Activated B cell treated with CpG ODN at 0.5 μM for 24 hours (primary cell): ENCODE measurements at regions not wholly inside any gene's neighbourhood (a gene's known extent, or its start where the extent isn't known, plus 50 kb on each side); places are given as distances from the start of the nearest gene placed in this dataset.
"Not testable (repeated sequence)": the region's sequence is repeated elsewhere in the genome, so short reads cannot be mapped to it uniquely, and the experiment has no call there.

Source experiments
- ATAC-seq: fragments of 200-7000 bp; cut with Tn5 transposase; one replicate; pipeline ENCODE4 v1.10.0; 2021; ENCODE audit warnings: low read depth, mild to moderate bottlenecking, moderate library complexity
- CTCF ChIA-PET: fragments of 350-600 bp; sonication (Branson Sonifier 250); formaldehyde crosslinking; loops from one replicate; lab custom pipeline; 2021; ENCODE audit warnings: antibody characterized with exemption; lab: Charles Lee
- POLR2A ChIA-PET: fragments of 350-600 bp; sonication (Branson Sonifier 250); formaldehyde crosslinking; loops from one replicate; lab custom pipeline; 2021; ENCODE audit warnings: antibody characterized with exemption; lab: Charles Lee
- DNase-seq: peaks from one replicate; pipeline ENCODE4 v3.0.0; 2022
- H3K27ac Mint-ChIP-seq: one replicate; pipeline ENCODE4 v1.8.0; 2020; ENCODE audit warnings: mixed read lengths
- H3K27me3 Mint-ChIP-seq: one replicate; pipeline ENCODE4 v1.8.0; 2021; ENCODE audit warnings: mixed read lengths
- H3K36me3 Mint-ChIP-seq: one replicate; pipeline ENCODE4 v1.8.0; 2021; ENCODE audit warnings: low read depth, mixed read lengths
- H3K4me1 Mint-ChIP-seq: one replicate; pipeline ENCODE4 v1.8.0; 2021; ENCODE audit warnings: mixed read lengths
- H3K4me3 Mint-ChIP-seq: one replicate; pipeline ENCODE4 v1.8.0; 2020; ENCODE audit warnings: mild to moderate bottlenecking, mixed read lengths
- H3K9me3 Mint-ChIP-seq: one replicate; pipeline ENCODE4 v1.8.0; 2020; ENCODE audit warnings: mixed read lengths
- intact Hi-C: fragments of 100-400 bp; cut with micrococcal nuclease; formaldehyde crosslinking; loops from one replicate; pipeline ENCODE4 v1.15.1; 2024
- TF ChIP-seq, protein P1 (sequence below): fragments of 200-600 bp; IDR thresholded peaks from one replicate; pipeline ENCODE4 v1.8.0; 2022; ENCODE audit warnings: antibody characterized with exemption, mild to moderate bottlenecking

DNA sequence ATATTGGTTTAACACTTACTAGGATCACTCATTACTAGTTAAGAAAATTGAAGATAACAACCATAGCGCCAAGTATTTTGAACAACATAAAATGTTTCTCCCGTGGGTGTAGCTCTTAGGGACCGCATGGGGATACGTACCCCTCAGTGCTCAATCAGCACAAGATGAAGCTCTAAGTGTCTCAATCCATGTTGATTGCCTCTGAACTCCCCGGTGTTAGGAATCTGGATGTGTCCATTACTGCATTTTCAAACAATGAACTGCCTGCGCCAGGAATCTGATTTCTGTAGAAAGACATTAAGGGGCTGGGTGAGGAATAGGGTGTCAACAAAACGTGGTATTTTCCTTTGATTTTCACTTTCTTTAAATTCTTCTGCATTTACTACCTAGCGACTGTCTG is 100.2 kb downstream of the LMO4 start:
- intact Hi-C loops, result no loop called here
- no peaks in the 10 kb centered on the region for H3K36me3 Mint-ChIP-seq
- ChIA-PET CTCF (no interaction called here), POLR2A (no interaction called here)
- H3K9me3 Mint-ChIP-seq, result no peaks in the 10 kb centered on the region
- H3K4me1 Mint-ChIP-seq, result no peaks in the 10 kb centered on the region
- ATAC-seq, result no peak
- TF ChIP-seq, protein P1, sequence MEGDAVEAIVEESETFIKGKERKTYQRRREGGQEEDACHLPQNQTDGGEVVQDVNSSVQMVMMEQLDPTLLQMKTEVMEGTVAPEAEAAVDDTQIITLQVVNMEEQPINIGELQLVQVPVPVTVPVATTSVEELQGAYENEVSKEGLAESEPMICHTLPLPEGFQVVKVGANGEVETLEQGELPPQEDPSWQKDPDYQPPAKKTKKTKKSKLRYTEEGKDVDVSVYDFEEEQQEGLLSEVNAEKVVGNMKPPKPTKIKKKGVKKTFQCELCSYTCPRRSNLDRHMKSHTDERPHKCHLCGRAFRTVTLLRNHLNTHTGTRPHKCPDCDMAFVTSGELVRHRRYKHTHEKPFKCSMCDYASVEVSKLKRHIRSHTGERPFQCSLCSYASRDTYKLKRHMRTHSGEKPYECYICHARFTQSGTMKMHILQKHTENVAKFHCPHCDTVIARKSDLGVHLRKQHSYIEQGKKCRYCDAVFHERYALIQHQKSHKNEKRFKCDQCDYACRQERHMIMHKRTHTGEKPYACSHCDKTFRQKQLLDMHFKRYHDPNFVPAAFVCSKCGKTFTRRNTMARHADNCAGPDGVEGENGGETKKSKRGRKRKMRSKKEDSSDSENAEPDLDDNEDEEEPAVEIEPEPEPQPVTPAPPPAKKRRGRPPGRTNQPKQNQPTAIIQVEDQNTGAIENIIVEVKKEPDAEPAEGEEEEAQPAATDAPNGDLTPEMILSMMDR, result no peak
- no peak overlapping the region for H3K4me3 Mint-ChIP-seq
- no peaks in the 10 kb centered on the region for H3K27me3 Mint-ChIP-seq
- DNase-seq, result no peak
- no peak overlapping the region for H3K27ac Mint-ChIP-seq

DNA sequence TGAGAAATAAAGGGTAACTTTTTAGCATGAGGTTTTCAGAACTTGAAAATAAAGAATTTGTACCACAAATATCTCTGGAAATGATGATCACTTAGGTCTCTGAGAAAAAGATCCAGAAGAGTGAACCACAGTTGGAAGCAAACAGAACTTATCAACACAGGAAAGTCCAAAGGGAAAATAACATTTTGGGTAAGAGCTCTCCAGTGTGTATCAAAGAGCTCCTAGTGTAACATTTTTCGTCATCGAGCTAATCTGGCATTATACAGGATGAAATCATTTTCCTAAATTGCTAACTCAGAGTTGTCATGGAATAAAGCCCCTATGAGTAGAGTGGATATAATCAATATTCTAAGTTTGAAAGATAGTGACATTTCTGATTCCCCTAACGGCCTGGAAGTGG is 104.0 kb downstream of the LMO4 start:
- ChIA-PET POLR2A (no interaction called here), CTCF (no interaction called here)
- intact Hi-C loops, result no loop called here
- no peaks in the 10 kb centered on the region for H3K4me1 Mint-ChIP-seq
- H3K27me3 Mint-ChIP-seq, result no peaks in the 10 kb centered on the region
- ATAC-seq, result no peak
- no peak overlapping the region for H3K27ac Mint-ChIP-seq
- H3K36me3 Mint-ChIP-seq, result no peaks in the 10 kb centered on the region
- TF ChIP-seq, protein P1, result no peak
- DNase-seq, result no peak
- no peak overlapping the region for H3K4me3 Mint-ChIP-seq
- no peaks in the 10 kb centered on the region for H3K9me3 Mint-ChIP-seq

DNA sequence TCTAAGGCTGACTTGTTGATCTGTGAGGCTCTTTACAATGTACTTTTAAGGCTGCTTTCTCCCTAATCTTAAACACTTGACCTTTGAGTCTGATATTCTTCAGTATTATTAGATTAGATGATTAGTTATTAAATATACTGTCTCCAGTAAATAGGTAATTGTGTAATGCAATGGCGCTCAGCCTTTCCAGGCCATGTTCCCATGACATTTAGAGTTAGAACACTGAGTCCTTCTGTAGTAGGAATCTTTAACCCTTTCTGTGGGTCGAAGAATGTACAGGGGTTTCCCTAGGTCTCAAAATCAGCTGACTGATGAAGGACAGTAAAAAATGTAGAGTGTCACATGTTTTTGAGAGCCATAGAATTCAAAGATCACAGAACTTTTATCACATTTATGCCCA is 104.4 kb downstream of the LMO4 start:
- CTCF ChIA-PET, H3K27ac Mint-ChIP-seq, intact Hi-C loops, H3K4me3 Mint-ChIP-seq, H3K4me1 Mint-ChIP-seq, POLR2A ChIA-PET, H3K27me3 Mint-ChIP-seq, H3K36me3 Mint-ChIP-seq, DNase-seq, ATAC-seq, H3K9me3 Mint-ChIP-seq: not testable (repeated sequence)

DNA sequence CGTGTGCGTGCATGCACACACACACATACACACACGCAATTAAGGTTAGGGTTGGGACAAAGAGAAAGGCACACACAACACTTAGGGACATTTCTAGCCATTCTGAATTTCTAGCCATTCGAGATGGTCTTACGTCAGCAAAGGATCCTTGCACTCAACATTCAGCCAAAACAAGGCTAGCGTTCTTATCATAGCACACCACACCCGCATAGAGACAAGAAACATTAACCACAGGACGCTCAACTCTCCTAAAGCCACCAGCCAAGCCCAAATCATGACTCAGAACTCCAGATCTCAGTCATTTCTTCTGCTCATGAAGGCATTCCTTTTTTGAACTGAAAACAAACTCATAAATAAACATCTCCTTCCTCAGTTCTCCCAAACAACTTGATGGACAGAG is 106.8 kb downstream of the LMO4 start:
- ATAC-seq, result no peak
- POLR2A ChIA-PET, result no interaction called here
- Mint-ChIP-seq H3K4me3 (no peak overlapping the region), H3K9me3 (no peaks in the 10 kb centered on the region), H3K27me3 (no peaks in the 10 kb centered on the region), H3K36me3 (no peaks in the 10 kb centered on the region), H3K4me1 (no peaks in the 10 kb centered on the region), H3K27ac (no peak overlapping the region)
- DNase-seq, result no peak
- TF ChIP-seq, protein P1, result no peak
- CTCF ChIA-PET, result no interaction called here
- intact Hi-C loops, result no loop called here

DNA sequence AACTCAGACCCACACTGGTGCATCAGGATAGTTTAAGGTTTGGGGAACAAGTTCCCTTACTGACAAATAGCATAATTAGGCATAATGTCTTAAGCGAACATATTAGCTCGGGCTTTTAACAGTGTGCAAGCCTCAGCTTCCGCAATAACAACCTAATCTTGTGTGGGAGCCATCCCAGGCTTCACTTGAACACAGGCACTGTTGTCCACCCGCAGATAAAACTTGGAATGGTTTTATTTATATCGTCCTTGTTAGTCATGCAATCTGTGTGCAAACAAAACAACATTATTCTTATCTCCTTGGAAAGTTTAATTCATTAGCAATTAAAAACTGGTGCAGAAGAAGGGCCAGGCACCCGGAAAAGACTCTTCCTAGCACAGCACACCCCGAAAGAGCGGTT is 107.4 kb downstream of the LMO4 start:
- H3K4me3 Mint-ChIP-seq, H3K27ac Mint-ChIP-seq, DNase-seq, POLR2A ChIA-PET, H3K27me3 Mint-ChIP-seq, ATAC-seq, H3K36me3 Mint-ChIP-seq, CTCF ChIA-PET, intact Hi-C loops, H3K4me1 Mint-ChIP-seq, H3K9me3 Mint-ChIP-seq: not testable (repeated sequence)

DNA sequence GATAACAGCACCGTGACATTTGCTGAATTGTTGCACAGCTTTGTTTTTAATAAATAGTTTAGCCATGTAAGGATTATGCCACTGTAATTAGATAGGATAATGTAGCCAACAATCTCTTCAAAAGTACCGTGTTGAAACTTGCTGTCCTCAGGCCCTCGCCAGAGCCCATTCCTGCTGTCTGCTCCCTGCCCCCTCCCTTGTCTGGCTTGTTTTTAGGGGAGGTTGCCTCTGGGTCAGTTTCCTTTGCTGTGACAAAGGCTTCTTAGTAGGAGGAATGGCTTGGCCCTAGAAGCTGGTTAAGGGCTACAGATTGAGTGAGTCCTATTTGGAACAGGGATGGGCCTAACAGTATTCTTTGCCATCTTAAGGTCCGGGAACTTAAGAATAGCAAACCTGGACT is 107.9 kb downstream of the LMO4 start:
- no peak for ATAC-seq
- Mint-ChIP-seq H3K4me3 (no peak overlapping the region), H3K36me3 (no peaks in the 10 kb centered on the region), H3K9me3 (no peaks in the 10 kb centered on the region), H3K27me3 (no peaks in the 10 kb centered on the region), H3K27ac (no peak overlapping the region), H3K4me1 (no peaks in the 10 kb centered on the region)
- intact Hi-C loops, result no loop called here
- ChIA-PET POLR2A (no interaction called here), CTCF (no interaction called here)
- TF ChIP-seq, protein P1, result no peak
- no peak for DNase-seq
